Fibroblast of skin of abdomen (primary cell): ENCODE measurements at regions not wholly inside any gene's neighbourhood (a gene's known extent, or its start where the extent isn't known, plus 50 kb on each side); places are given as distances from the start of the nearest gene placed in this dataset.

Source experiments
- DNase-seq: peaks from one replicate; pipeline ENCODE4 v3.0.0-alpha.2; 2013

DNA sequence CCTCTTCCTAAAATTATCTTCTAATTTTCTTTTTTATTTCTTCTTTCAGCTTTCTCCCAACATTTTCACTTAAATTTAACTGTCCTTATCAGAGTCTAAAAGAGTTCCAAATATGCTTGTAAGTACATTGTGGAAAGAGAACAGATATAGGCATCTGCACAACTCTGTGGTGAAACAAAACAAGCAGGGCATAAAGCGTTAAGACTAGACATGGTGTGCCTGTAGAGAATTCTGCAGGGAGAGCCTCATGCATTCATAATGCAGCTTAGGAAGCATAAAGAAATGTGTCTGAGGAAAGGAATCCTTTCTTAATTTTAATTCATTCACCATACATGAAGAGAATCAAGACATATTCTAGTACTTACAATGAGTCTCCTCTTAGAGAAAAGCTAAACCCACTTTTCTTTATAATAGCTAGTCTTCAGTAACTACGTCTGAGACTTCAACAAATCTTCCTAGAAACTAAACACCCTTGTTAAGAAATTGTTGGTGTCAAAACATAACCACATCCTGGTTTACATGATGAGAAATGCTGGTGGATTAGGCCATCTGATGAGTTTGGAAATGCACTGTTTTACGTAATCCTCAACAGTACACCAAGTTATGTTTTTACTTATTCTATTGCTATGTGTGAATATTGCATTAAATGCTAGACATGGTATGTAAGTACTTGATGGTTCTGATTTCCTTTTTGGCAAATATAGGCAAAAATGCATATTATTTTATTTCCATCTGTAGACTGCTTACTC is 307.8 kb upstream of the GIMD1 start:
- peak; percentile 89 for DNase-seq

DNA sequence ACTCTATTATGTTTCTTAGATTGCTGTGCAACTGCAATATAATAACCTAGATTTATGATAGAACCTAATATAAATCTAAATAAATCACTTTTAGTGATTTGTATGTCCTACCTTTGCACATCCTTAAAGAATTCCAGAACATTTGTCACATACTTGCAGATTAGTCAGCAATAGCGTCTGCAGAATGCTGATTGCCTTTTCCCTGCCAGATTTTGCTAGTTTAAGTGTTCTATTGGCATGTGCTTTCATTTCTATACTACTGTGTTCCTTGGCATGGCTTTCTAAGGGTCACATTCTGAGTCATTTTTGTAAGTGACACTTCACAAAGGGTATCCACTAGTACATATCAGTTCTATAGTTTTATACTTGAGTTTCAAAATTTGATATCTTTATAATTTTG is 303.1 kb upstream of the GIMD1 start:
- DNase-seq, result peak; percentile 81

DNA sequence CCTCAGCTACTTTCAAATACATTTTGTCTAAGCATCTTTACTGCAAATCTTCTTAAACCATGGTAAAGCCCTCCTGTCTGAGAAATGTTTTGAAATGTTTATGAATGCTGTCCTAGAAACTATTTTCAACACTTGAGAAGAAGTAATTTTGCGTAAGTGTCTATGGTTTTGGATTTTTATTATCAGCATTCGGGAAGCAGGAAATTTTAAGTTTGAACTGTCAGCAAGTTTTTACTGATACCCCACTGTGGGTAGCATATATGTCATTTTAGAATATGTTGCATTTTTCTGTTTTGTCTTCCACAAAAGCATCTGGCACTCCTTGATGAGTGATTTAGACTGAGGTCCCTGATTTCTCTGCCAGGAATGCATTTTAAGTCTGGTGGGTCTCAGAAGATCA is 302.4 kb upstream of the GIMD1 start:
- DNase-seq, result peak; percentile 89

DNA sequence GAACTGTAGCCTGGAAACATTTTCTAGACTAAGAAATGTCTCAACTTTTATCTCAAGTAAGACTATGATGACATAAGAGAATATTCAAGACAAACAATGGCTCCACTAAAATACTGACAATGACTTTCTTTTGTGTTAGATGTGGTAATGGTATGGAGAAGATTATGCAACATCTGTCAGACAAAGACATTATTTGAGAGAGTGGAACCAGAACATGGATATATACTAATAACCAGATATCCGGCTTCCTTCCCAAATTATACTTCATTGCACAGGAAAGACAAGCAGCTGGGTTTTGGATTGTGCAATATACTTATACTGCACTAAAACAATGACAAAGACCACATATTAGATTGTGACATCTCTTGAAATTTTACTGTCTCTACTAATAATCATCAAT is 290.8 kb upstream of the GIMD1 start:
- peak; percentile 62 for DNase-seq

DNA sequence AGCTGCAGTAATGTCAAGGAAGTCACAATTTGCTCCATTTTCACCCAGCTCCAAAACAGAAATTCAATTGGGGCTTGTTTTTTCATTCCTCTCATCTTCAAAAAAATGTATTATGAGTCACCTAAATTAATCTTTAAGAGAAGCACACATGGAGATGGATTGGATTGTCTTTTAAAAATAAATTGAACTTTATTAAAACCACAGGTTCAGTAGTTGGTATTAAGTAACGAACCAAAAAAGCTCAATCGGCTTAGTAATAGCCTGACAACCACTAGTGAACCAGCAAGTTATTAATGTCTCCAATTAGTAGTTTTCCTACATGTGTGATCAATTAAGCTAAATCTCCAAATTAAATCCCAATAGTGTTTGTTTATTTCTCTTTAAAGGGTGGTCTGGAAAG is 283.5 kb upstream of the GIMD1 start:
- DNase-seq, result peak; percentile 48

DNA sequence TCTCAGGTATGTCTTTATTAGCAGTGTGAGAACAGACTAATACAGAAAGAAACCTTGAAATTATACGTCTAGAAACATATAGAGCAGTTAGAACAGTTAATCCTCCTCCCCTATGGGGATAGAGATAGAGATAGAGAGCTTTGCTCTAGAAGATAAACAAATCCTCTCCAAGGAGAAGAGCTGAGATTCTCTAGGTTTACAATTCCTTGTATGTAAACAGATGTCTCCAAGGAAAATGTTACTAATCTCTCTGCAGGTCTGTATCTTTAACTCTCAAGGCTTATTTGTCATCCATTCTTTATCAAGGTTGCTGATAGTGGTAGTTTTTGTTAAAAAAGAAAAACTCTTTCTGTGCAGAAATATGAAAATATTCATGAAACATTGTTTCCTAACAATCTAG is 282.1 kb upstream of the GIMD1 start:
- DNase-seq, result no peak

DNA sequence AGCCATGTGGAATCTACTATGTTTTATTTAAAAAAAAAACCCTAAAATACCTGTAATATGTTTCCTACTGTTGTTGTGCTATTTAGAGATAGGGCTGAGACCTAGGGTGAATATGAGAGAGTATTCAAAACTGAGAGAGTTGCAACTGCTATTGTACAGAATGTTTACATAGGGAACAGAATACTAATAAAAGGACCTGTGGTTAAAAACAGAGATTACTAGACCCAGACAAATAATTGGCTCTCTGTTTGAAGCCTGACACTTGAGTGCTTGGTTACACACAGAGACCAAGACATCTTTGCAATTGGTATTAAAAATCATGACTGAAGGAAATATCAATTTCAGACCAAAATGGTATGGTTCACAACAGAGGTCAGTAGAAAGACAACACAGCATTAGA is 278.9 kb upstream of the GIMD1 start:
- no peak for DNase-seq

DNA sequence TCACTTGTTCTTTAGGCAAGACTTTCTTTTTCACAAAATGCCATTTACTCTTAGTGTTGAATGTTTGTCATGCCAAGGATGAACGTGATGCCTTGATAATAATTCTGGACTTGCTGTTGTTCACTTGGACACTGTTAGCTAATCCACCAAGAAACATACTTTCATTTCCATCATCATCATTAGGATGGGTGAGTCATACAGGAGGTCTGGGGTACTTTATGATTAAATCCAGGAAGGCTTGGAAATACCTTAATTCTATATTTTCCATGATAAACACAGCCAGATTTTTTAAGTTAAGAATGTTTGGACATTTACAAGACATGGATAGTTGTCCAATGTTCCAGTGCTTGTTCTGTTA is 260.7 kb upstream of the GIMD1 start:
- peak; percentile 55 for DNase-seq

DNA sequence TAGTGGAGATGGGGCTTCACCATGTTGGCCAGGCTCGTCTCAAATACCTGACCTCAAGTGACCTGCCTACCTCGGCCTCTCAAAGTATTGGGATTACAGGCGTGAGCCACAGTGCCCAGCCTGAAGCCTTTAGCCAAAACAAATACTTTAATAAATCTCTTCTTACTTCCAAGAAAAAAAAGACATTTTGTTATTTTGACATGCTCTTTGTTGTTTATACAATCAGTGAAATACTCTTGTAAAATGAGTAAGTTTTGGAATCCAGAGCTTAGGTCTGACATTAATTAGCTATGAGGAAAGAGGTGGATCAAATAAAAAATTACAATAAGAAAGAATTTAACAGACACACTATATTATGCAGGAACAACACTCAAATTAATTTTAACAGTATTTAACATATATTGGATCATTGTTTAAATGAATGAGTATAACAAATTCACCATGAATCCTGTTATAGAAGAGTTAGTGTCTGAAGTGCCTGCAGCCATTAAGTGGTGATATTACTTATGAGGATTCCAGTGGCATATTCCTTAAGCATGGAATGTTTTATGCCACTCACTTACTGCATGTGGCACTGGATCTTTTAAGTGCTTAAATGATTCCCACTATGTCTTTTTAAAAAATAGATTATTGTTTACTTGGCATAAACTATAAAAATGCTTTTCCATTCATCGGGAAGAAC is 260.1 kb upstream of the GIMD1 start:
- DNase-seq, result no peak

DNA sequence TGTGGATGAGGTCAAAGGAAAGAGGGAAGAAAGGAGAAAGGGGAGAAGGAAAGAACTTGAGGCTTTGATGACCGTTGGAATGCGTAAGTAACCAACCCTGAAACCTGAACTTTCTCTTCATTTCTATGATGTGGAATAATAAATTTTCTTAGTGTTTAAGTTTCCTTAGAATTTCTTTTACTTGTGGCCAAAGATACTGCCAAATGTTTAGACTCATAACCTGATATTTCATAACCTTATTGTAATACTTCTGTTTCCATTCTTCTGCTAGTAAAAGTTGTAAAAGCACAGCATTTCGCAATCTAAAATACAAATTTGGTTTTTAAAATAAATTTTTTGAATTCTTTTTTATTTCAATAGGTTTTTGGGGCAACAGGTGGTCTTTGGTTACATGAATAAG is 258.5 kb upstream of the GIMD1 start:
- DNase-seq, result peak; percentile 12

DNA sequence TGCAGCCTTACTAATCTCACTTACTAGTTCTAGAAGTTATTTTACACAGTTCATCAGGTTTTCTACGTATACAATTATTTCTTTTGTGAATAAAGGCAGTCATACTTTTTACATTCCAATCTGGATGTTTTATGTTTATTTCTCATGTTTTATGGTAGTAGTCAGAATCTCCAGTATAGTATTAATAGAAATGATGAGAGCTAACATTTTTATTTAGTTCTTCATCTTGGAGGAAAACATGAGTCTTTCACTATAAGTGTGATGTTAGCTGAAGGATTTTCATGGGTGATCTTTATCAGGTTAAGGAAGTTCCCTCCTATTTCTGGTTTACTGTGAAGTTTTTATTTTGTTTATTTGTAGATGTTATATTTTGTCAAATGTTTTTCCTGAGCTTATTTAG is 256.1 kb upstream of the GIMD1 start:
- peak; percentile 26 for DNase-seq

DNA sequence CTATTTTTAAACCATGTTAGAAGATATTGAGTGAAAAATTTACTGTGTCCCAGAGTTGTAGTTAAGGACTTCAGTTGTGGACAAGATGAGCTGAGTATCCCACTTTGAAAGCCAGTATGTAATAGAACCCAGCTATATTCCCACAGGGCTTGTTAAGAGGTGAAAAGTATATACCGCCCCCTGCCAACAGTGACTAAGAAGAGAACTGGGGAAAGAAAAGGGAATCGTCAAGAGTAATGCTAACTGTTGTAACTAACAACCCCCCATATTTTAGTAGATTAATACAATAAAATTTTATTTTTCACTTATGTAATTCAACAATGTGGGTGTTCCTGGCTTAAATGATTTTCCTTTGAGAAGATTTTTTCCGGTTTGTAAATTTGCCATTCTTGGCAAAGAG is 250.4 kb upstream of the GIMD1 start:
- no peak for DNase-seq

DNA sequence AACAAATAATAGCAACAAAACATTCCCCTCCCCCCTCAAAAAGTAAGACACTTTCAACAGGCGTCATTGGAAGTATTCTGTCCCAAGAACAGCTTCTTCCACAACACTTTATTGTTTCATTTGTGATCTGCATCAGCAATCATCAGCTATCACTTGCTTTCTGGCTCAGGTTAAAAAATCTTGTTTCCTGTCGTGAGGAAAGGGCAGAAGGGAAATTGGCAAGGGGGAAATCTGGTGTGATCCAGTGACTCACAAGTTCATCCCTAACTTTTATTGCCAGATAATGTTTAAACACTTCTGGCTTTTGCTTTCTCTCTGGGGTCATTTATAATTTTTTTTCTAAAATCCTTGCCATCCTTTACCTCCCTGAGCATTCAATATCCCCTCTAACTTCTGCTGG is 247.4 kb upstream of the GIMD1 start:
- DNase-seq, result no peak

DNA sequence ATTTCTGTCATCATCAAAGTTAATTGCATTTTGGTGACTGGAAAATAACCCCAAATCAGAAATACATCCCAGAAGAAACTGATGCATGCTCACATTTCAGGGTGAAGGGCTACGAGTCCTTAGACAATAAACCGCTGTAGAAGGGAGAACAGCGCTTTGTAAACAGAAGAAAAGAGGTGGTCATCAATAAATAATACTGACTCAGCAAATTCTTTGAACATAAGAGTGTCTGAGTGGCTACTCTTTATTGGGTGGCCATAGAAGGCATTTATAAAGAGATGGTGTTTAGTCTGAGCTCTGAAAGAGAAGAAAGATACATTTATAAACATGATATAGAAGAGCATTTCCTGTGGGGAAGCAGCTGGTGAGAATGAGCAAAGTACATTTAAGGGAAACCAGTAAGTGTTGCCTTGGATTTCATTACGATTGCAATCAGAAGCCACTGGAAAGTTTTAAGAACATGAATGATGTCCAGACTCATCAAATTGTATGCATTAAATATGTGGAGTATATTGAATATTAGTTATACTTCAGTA is 246.9 kb upstream of the GIMD1 start:
- no peak for DNase-seq

DNA sequence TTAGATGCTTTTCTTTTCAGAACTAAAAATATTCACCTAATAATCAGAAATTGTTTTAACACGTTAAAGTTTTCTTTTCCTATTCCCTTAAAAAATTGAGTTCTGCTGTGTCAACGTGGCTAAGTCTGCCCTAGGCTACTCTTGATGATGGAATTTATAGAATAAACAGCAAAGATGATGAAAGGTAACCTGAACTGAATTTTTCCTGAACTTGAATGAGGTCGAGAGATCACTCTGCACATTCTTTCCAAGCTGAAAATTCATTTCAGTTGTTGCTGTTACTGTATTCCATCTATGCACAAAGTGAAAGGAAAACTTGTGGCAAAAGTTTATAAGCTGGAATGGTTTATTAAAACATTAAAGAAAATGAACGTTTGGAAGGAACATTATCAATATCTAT is 245.9 kb upstream of the GIMD1 start:
- peak; percentile 23 for DNase-seq

DNA sequence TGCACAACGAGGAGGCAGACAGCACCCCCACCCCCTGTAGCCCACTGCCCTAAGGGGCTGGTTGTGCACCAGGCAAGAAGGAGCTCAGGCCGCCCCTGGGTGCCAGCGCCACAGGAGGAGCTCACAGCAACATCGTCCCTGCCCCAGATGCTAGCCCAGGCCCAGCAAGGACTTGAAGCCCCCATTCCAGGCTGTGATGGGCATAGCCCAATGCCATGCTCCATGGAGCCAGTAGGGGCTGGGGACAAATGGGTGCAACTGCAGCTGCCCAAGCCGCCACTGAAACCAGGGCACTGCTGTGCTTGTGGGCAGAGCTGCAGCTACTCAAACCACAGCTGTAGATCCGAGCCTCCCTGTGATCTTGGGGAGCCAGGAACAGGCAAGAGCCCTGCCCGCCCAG is 241.3 kb upstream of the GIMD1 start:
- DNase-seq, result no peak

DNA sequence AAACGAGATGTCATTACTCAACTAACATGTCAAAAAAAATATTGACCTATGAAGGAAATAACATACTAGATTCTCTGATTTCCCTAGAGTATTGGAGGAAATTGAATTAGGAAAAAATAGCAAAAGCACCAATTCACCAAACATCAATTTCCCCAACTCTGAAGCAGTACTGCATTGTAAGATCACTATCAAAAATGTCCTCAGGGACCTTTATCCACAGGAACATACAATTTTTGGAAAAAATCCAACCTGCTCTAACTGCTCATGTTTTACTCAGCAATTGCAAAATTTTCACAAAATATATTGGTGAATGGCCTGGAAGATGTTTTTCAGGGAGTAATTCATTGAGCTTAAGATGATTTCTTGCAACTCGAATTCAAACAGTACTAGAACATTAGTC is 239.0 kb upstream of the GIMD1 start:
- no peak for DNase-seq

DNA sequence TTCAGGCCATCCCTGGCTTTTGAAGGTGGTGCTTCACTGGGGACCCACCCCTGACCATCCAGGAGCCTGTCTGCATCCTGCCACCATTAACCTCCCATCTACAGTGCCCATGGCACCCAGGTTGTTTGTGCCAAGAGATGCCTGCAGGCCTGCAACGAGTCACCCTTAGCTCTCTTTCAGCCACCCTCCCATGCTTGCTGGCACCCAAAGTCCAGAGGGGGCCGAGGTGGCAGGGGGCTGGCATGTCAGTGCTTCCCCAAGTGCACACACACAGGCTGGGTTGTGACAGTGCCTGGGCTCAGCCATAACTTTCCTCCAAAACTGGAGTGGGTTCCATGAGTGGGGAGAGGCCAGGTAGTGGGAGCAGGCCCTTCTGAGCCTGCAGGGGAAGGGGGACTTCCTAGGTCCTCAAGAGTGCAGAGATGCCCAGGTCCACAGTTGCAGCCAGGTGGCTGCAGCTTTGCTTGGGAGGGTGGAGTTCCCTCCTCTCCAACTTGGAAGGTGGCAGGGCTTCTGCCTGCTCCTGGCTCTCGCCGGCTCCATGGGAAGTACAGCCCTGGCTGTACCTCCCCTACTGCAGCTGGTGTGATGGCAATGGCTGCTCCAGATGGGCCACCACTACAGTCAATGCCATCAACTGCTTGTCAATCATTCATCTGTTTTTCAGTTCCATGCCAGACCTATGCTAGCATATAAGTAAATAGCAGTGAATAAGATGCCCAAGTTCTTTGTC is 235.9 kb upstream of the GIMD1 start:
- no peak for DNase-seq

DNA sequence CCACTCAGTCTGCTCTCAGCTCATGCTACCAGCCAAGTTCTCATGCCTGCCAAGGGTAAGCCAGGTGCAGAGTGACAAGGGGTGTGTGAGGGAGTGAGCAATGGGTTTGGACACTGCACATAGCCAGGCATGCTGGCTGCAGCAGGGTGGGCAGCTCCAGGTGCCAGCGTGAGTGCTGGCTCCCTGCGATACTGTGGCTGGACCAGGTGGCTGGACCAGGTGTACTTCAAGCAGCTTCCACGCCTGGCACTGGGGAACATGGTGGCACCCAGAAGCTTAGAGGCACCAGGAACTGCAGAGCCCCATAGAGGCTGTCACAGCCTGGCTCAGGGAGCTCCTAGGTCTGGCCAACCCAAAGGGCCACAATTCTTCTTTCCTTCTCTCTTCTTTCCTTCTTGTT is 234.9 kb upstream of the GIMD1 start:
- no peak for DNase-seq

DNA sequence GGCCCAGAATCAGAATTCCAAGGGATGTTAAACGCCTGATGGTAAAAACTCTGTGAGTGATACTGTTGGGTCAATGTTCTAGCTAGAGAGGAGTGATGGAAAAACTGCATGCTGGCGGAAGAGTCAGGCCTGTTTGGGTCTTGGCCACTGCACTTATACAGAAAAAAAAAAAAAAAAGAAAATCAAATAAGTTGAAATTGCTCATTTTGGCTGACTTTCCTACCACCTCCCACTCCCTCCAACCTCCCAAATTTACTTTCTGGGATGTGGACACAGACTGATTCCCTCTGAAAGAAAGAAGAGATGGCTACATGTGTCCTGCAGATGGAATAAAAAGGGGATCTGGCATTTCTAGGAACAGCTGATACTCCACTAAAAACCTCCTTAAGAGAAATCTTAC is 234.1 kb upstream of the GIMD1 start:
- no peak for DNase-seq

DNA sequence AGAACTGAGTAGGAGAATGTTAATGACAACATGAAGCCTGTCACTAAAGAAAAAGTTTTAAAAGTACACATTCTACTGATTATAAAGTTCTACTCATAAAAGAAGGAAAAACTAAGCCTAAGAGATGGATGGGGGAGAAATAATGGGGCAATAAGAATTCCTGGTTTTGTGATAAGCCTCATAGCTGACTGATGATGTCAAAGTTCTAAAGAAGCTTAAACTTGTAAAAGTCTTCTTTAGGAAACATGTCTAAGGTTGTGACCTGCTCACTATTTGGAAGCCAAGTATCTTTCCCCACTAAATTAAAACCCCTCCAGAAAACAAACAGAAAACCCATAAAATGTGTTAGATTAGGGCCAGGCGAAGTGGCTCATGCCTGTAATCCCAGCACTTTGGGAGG is 232.9 kb upstream of the GIMD1 start:
- no peak for DNase-seq

DNA sequence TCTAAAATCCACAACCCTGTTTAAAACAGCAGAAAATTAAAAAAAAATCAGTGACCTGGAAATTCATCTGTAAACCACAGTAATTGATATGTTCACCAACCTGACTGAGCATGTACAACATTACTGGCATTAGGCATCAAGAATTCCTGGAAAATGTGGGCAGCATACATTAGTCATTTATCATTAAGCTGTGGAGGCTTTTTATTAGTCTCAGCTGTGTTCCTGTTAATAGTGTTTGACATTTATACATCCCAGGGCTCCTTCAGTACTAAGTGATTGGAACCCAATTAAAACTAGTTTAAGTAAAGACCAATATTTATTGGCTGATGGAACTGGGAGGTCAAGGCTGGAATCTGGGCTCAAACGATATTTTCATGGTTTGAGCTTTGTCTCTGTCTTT is 227.3 kb upstream of the GIMD1 start:
- peak; percentile 26 for DNase-seq

DNA sequence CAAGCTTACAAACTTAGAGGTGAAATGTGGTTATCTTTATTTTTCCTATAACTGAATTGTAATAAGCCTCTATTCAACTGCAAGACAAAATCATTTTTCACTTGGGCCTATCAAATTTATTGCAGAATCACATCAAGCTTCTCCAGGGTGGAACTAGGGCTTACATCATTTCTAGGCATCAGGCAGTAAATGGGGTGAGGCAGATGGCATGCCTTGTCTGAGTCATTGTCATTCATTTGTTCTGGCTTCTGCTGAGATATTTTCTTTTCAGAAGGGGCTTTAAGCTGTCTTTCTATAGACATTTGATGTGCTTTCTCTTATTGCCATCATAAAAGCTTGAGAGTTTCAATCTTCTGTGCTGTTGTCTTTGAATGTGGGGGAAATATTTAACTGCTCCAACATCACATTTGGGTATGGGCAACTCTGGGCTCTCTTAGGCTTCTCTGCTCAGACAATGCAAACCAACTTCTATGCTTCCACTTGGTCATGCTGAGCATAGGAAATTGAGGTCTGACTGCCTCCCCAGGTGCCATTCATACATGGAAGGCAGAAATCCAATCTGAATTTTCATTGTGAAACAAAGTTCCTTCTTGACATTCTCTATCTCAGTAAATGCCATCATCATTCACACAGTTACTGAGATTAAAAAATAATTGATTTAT is 225.8 kb upstream of the GIMD1 start:
- no peak for DNase-seq
